ENCODE measurements at regions not wholly inside any gene's neighbourhood (a gene's known extent, or its start where the extent isn't known, plus 50 kb on each side); places are given as distances from the start of the nearest gene placed in this dataset.

DNA sequence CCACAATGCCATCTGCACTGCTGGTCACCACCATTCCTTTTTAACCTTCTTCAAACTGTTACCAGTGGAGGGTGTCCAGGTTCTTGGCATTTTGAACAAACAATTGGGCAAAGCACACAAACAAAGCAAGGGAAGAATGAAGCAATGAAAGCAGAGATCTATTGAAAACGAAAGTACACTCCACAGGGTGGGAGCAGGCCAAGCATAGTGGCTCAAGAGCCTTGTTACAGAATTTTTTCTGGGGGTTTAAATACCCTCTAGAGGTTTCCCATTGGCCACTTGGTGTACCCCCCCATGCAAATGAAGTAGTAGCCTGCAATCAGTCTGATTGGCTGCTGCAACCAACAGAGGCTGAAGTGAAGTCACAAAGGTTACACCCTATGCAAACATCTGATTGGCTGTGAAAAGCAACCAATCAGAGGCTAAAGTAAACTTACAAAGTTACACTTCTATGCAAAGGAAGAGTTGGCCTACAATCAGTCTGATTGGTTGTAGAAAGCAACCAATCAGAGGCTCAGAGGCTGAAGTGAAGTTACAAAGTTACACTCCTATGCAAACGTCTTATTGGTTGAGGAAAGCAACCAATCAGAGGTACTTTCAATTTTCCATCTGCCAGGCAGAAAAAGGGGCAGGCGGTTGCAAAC, 103.2 kb upstream of the WAC start:
- Histone ChIP-seq H3K4me1 (ENCODE audit: control insufficient read depth, extremely low read depth, insufficient read depth, low read length) (no peaks in the 10 kb centered on the region), H3K9me3 (ENCODE audit: control insufficient read depth, low read depth, low read length) (no peaks in the 10 kb centered on the region), H3K9me1 (ENCODE audit: control insufficient read depth, extremely low read depth, insufficient read depth, low read length) (no peaks in the 10 kb centered on the region), H4K20me1 (ENCODE audit: control insufficient read depth, extremely low read depth, insufficient read depth, low read length) (no peaks in the 10 kb centered on the region), H3K4me2 (ENCODE audit: control insufficient read depth, extremely low read depth, insufficient read depth, low read depth, low read length) (no peak overlapping the region), H3K4me3 (ENCODE audit: control insufficient read depth in 2 of 3, extremely low read depth in 1 of 3, insufficient read depth in 2 of 3, low read depth in 1 of 3, low read length in 3 of 3) (no peak overlapping the region), H3K9ac (ENCODE audit: control insufficient read depth, extremely low read depth, insufficient read depth, low read length) (no peak overlapping the region), H3K27me3 (ENCODE audit: control insufficient read depth, extremely low read depth, insufficient read depth, low read length) (no peaks in the 10 kb centered on the region), H3K36me3 (ENCODE audit: control insufficient read depth in 2 of 2, extremely low read depth in 1 of 2, insufficient read depth in 2 of 2, low read length in 2 of 2) (no peaks in the 10 kb centered on the region), H3K79me2 (ENCODE audit: control insufficient read depth, insufficient read depth, low read length) (no peaks in the 10 kb centered on the region), H3K27ac (ENCODE audit: control insufficient read depth, insufficient read depth, low read length) (no peak overlapping the region), H2AFZ (ENCODE audit: control insufficient read depth, low read length) (no peak overlapping the region)
- no peak for FAIRE-seq
- no peak for DNase-seq (ENCODE audit: low read depth, low spot score)
- TF ChIP-seq EZH2 (IDR thresholded peaks at IDR 0.05; ENCODE audit: low read length) = no peak
- TF ChIP-seq, protein P1, sequence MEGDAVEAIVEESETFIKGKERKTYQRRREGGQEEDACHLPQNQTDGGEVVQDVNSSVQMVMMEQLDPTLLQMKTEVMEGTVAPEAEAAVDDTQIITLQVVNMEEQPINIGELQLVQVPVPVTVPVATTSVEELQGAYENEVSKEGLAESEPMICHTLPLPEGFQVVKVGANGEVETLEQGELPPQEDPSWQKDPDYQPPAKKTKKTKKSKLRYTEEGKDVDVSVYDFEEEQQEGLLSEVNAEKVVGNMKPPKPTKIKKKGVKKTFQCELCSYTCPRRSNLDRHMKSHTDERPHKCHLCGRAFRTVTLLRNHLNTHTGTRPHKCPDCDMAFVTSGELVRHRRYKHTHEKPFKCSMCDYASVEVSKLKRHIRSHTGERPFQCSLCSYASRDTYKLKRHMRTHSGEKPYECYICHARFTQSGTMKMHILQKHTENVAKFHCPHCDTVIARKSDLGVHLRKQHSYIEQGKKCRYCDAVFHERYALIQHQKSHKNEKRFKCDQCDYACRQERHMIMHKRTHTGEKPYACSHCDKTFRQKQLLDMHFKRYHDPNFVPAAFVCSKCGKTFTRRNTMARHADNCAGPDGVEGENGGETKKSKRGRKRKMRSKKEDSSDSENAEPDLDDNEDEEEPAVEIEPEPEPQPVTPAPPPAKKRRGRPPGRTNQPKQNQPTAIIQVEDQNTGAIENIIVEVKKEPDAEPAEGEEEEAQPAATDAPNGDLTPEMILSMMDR (optimal IDR thresholded peaks at IDR 0.05 in 1 of 3, IDR thresholded peaks at IDR 0.05 in 1 of 3, conservative IDR thresholded peaks at IDR 0.05 in 1 of 3; ENCODE audit: extremely low read depth in 1 of 3, insufficient read depth in 2 of 3, low read length in 3 of 3) = no peak
- dilution Hi-C loops (cut with MboI; ENCODE audit: extremely low pct_ligation_motif_present, low sequenced_read_pairs) = no loop called here

DNA sequence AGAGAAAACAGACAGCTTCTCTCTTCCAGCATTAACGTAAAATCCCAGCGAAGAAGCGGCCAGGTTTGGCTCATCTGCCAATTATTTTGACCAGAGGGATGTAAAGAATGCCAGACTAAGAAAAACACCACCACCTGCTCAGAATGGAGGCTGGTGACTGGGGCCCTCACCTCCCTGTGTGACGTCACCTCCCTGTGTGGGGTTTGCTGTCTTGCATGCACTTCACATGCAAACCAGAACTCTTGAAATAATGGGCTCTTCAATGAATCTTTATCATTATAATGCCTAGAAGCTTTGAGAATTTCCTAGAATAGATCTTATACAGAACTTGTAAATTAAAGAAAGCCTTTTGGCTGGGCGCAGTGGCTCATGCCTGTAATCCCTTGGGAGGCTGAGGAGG, 101.8 kb upstream of the WAC start:
- TF ChIP-seq, protein P1 (optimal IDR thresholded peaks at IDR 0.05 in 1 of 3, IDR thresholded peaks at IDR 0.05 in 1 of 3, conservative IDR thresholded peaks at IDR 0.05 in 1 of 3; ENCODE audit: extremely low read depth in 1 of 3, insufficient read depth in 2 of 3, low read length in 3 of 3) = no peak
- TF ChIP-seq EZH2 (IDR thresholded peaks at IDR 0.05; ENCODE audit: low read length) = no peak
- no peak overlapping the region for H3K9ac ChIP-seq (ENCODE audit: control insufficient read depth, extremely low read depth, insufficient read depth, low read length)
- no peaks in the 10 kb centered on the region for H3K79me2 ChIP-seq (ENCODE audit: control insufficient read depth, insufficient read depth, low read length)
- no peak overlapping the region for H3K27ac ChIP-seq (ENCODE audit: control insufficient read depth, insufficient read depth, low read length)
- dilution Hi-C loops (cut with MboI; ENCODE audit: extremely low pct_ligation_motif_present, low sequenced_read_pairs) = no loop called here
- no peaks in the 10 kb centered on the region for H3K9me3 ChIP-seq (ENCODE audit: control insufficient read depth, low read depth, low read length)
- H3K9me1 ChIP-seq (ENCODE audit: control insufficient read depth, extremely low read depth, insufficient read depth, low read length) = no peaks in the 10 kb centered on the region
- FAIRE-seq = no peak
- no peak overlapping the region for H3K4me2 ChIP-seq (ENCODE audit: control insufficient read depth, extremely low read depth, insufficient read depth, low read depth, low read length)
- no peak overlapping the region for H2AFZ ChIP-seq (ENCODE audit: control insufficient read depth, low read length)
- no peak overlapping the region for H3K4me3 ChIP-seq (ENCODE audit: control insufficient read depth in 2 of 3, extremely low read depth in 1 of 3, insufficient read depth in 2 of 3, low read depth in 1 of 3, low read length in 3 of 3)
- H3K4me1 ChIP-seq (ENCODE audit: control insufficient read depth, extremely low read depth, insufficient read depth, low read length) = no peaks in the 10 kb centered on the region
- no peaks in the 10 kb centered on the region for H3K36me3 ChIP-seq (ENCODE audit: control insufficient read depth in 2 of 2, extremely low read depth in 1 of 2, insufficient read depth in 2 of 2, low read length in 2 of 2)
- H3K27me3 ChIP-seq (ENCODE audit: control insufficient read depth, extremely low read depth, insufficient read depth, low read length) = no peaks in the 10 kb centered on the region
- H4K20me1 ChIP-seq (ENCODE audit: control insufficient read depth, extremely low read depth, insufficient read depth, low read length) = no peaks in the 10 kb centered on the region
- no peak for DNase-seq (ENCODE audit: low read depth, low spot score)

All from keratinocyte (primary cell).